Lung (tissue), 11 donors: ENCODE measurements at regions not wholly inside any gene's neighbourhood (a gene's known extent, or its start where the extent isn't known, plus 50 kb on each side); places are given as distances from the start of the nearest gene placed in this dataset.
"Not testable (repeated sequence)": the region's sequence is repeated elsewhere in the genome, so short reads cannot be mapped to it uniquely, and the experiment has no call there.

ENCODE experiments used
- ATAC-seq: fragments of 200-7000 bp; cut with Tn5 transposase; one replicate; pipeline ENCODE4 v1.9.1; 2020; ENCODE audit warnings: moderate number of reproducible peaks; ENCODE audit not compliant: insufficient read depth, low FRiP score
- DNase-seq, 3 donors: peaks; one replicate each; pipeline ENCODE4 v3.0.0-alpha.2; 2013 to 2017
- H3K27ac ChIP-seq, 2 donors: one replicate each; pipeline ENCODE4 v1.5.1; 2013; ENCODE audit warnings: mild to moderate bottlenecking in 2 of 2, moderate library complexity in 2 of 2, control low read depth in 1 of 2, inconsistent platforms in 1 of 2, low read depth in 1 of 2, low read length in 1 of 2
- H3K27me3 ChIP-seq, 3 donors: one replicate each; pipeline ENCODE4 v1.5.1; 2013; ENCODE audit warnings: low read length in 2 of 3; ENCODE audit not compliant: control insufficient read depth in 3 of 3, insufficient read depth in 3 of 3
- H3K36me3 ChIP-seq, 4 donors: one replicate each; pipeline ENCODE4 v1.5.1; 2013; ENCODE audit warnings: low read length in 4 of 4, mild to moderate bottlenecking in 1 of 4, moderate library complexity in 1 of 4; ENCODE audit not compliant: control insufficient read depth in 4 of 4, insufficient read depth in 4 of 4
- H3K4me1 ChIP-seq, 5 donors: one replicate each; pipeline ENCODE4 v1.5.1; 2013; ENCODE audit warnings: low read length in 5 of 5, mild to moderate bottlenecking in 2 of 5, moderate library complexity in 1 of 5; ENCODE audit not compliant: control insufficient read depth in 5 of 5, insufficient read depth in 5 of 5
- H3K4me3 ChIP-seq: one replicate; pipeline ENCODE4 v1.5.1; 2013; ENCODE audit warnings: mild to moderate bottlenecking, control low read depth, moderate library complexity
- H3K9ac ChIP-seq, 2 donors: one replicate each; pipeline ENCODE4 v1.5.1; 2013; ENCODE audit warnings: low read length in 2 of 2, control low read depth in 1 of 2; ENCODE audit not compliant: insufficient read depth in 1 of 2
- H3K9me3 ChIP-seq, 4 donors: one replicate each; pipeline ENCODE4 v1.5.1; 2013; ENCODE audit warnings: low read length in 3 of 4, mild to moderate bottlenecking in 1 of 4, moderate library complexity in 1 of 4; ENCODE audit not compliant: control insufficient read depth in 4 of 4, insufficient read depth in 3 of 4
- CTCF ChIP-seq: IDR thresholded peaks from 2 replicates; pipeline ENCODE4 v1.5.1; 2012; ENCODE audit warnings: mild to moderate bottlenecking; ENCODE audit errors: control extremely low read depth, extremely low read depth
- WGBS, 2 donors: extraction: QIAGEN DNeasy Blood & Tissue Kit; methylation state at CpG; one replicate each; pipeline ENCODE4 v1.1.7; 2013; 5-methylcytosine and 5-hydroxymethylcytosine counted together
- donor health status: control.
- donor health status: control.
- donor health status: Bipolar disorder and iron deficiency.
- donor health status: healthy.
- donor health status: DM: yes; HTN: yes; CAD: no.

GRCh38 chr1:185517808-185518419 lies 200.9 kb upstream of the IVNS1ABP start:
- Histone ChIP-seq H3K9ac (no peak overlapping the region), H3K36me3 (no peaks in the 10 kb centered on the region), H3K9me3 (peaks cover 0 to 4% (median 0%) of the 10 kb centered on the region in 4 donors), H3K27ac (no peak overlapping the region), H3K4me1 (no peaks in the 10 kb centered on the region), H3K27me3 (no peaks in the 10 kb centered on the region), H3K4me3 (no peak overlapping the region)
- no peak for TF ChIP-seq CTCF
- ATAC-seq, result no peak
- DNase-seq, result no peak
- 62 to 76% methylated on average over 2 of the region's 2 CpGs for WGBS, 2 donors

GRCh38 chr1:185517301-185517700 lies 200.3 kb upstream of the IVNS1ABP start:
- not testable (repeated sequence) for H3K4me3 ChIP-seq, H3K27me3 ChIP-seq, H3K9ac ChIP-seq, DNase-seq, H3K27ac ChIP-seq, ATAC-seq, H3K36me3 ChIP-seq, H3K9me3 ChIP-seq, H3K4me1 ChIP-seq
- 87 to 95% methylated on average over 2 of the region's 2 CpGs for WGBS, 2 donors

GRCh38 chr1:185515696-185516095 lies 198.7 kb upstream of the IVNS1ABP start:
- H3K36me3 ChIP-seq, result no peaks in the 10 kb centered on the region
- DNase-seq, result no peak
- no peak for TF ChIP-seq CTCF
- H3K27ac ChIP-seq, result no peak overlapping the region
- no peaks in the 10 kb centered on the region for H3K4me1 ChIP-seq
- no peak for ATAC-seq
- 87 to 95% methylated on average over 2 of the region's 2 CpGs for WGBS, 2 donors
- H3K9me3 ChIP-seq, result peaks cover 0 to 4% (median 0%) of the 10 kb centered on the region in 4 donors
- no peak overlapping the region for H3K4me3 ChIP-seq
- no peak overlapping the region for H3K9ac ChIP-seq
- no peaks in the 10 kb centered on the region for H3K27me3 ChIP-seq

GRCh38 chr1:185514311-185514710 lies 197.3 kb upstream of the IVNS1ABP start:
- Histone ChIP-seq H3K4me1 (no peaks in the 10 kb centered on the region), H3K27ac (no peak overlapping the region), H3K9ac (no peak overlapping the region), H3K4me3 (no peak overlapping the region), H3K9me3 (peaks cover 0 to 4% (median 0%) of the 10 kb centered on the region in 4 donors), H3K36me3 (no peaks in the 10 kb centered on the region), H3K27me3 (no peaks in the 10 kb centered on the region)
- no peak for ATAC-seq
- DNase-seq, result no peak
- TF ChIP-seq CTCF, result no peak
